K562 (cell line): ENCODE measurements at regions not wholly inside any gene's neighbourhood (a gene's known extent, or its start where the extent isn't known, plus 50 kb on each side); places are given as distances from the start of the nearest gene placed in this dataset.

Experiments used
- CBX3 ChIP-seq, 2 experiments: IDR thresholded peaks; 1 replicate in 1 of 2; 2 replicates in 1 of 2; pipeline ENCODE4 v1.6.1; 2012; ENCODE audit warnings: inconsistent platforms in 2 of 2, low read length in 2 of 2, borderline replicate concordance in 1 of 2, control low read depth in 1 of 2
- CEBPG ChIP-seq, 3 experiments: fragments of 200-800 bp in 1 of 3; sonication (Bioruptor generic) in 1 of 3; sonication (generic) in 1 of 3; formaldehyde crosslinking in 1 of 3; IDR thresholded peaks in 2 of 3; conservative IDR thresholded peaks in 1 of 3; 2 replicates each; pipeline versions ENCODE4 v1.6.1 to v1.8.0; 2016 to 2022; ENCODE audit warnings: missing compliant biosample characterization in 2 of 3, missing genetic modification characterization in 2 of 3, mild to moderate bottlenecking in 1 of 3, missing genetic modification reagents in 1 of 3
- FOXM1 ChIP-seq, 2 experiments: fragments of 450-650 bp in 1 of 2; sonication (generic) in 1 of 2; formaldehyde crosslinking in 1 of 2; IDR thresholded peaks; 2 replicates each; pipeline versions ENCODE4 v1.6.1 to v1.9.0; 2017 to 2022; ENCODE audit warnings: low read depth in 2 of 2, mild to moderate bottlenecking in 2 of 2, missing genetic modification reagents in 1 of 2, moderate library complexity in 1 of 2
- NCOA1 ChIP-seq: fragments of 450-650 bp; IDR thresholded peaks from 2 replicates; pipeline ENCODE4 v1.6.1; 2016; ENCODE audit warnings: low read depth
- PCBP2 ChIP-seq: fragments of 200-400 bp; formaldehyde crosslinking; IDR thresholded peaks from 2 replicates; pipeline ENCODE4 v1.6.1; 2018; ENCODE audit warnings: low read length, low read depth, mild to moderate bottlenecking, moderate library complexity; ENCODE audit not compliant: poor library complexity, severe bottlenecking
- YY1 ChIP-seq, 3 experiments: IDR thresholded peaks; 2 replicates each; pipeline ENCODE4 v1.6.1; 2011; ENCODE audit warnings: low read length in 2 of 3, mild to moderate bottlenecking in 2 of 3, moderate library complexity in 2 of 3, borderline replicate concordance in 1 of 3, control low read depth in 1 of 3, low read depth in 1 of 3; ENCODE audit not compliant: insufficient read depth in 3 of 3, insufficient replicate concordance in 2 of 3, control insufficient read depth in 1 of 3, insufficient read length in 1 of 3; ENCODE audit errors: extremely low read depth in 1 of 3

DNA sequence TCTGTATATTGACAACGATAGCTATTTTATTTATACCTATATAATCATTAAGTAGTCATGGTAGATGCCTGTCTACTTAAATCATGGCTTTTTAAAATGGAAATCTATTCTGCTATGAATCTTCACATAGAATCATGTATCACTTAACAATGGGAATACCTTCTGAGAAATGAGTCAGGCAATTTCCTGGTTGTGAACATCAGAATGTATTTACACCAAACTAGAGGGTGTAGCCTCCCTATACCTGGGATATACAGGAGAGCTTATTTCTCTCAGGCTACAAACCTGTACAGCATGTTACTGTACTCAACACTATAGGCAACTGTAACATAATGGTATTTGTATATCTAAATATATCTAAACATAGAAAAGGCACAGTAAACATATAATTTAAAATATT is 502.3 kb downstream of the ZWINT start:
- TF ChIP-seq NCOA1 (no peak), FOXM1 (IDR thresholded peaks at IDR 0.05; ENCODE audit: low read depth) (no peak), FOXM1 (CRISPR knock-in tag; IDR thresholded peaks at IDR 0.05; ENCODE audit: low read depth) (no peak), CBX3 (IDR thresholded peaks at IDR 0.05; ENCODE audit: borderline replicate concordance in 1 of 2, low read length in 2 of 2) (no peak), PCBP2 (no peak), YY1 (IDR thresholded peaks at IDR 0.05; ENCODE audit: borderline replicate concordance in 1 of 3, control insufficient read depth in 1 of 3, extremely low read depth in 1 of 3, insufficient read depth in 3 of 3, insufficient read length in 1 of 3, insufficient replicate concordance in 2 of 3, low read depth in 1 of 3, low read length in 2 of 3) (no peak), CEBPG (CRISPR knock-in tag; IDR thresholded peaks at IDR 0.05) (no peak), CEBPG (tag; conservative IDR thresholded peaks at IDR 0.05 in 1 of 2, IDR thresholded peaks at IDR 0.05 in 1 of 2) (no peak)
